ENCODE measurements at regions not wholly inside any gene's neighbourhood (a gene's known extent, or its start where the extent isn't known, plus 50 kb on each side); places are given as distances from the start of the nearest gene placed in this dataset.

DNA sequence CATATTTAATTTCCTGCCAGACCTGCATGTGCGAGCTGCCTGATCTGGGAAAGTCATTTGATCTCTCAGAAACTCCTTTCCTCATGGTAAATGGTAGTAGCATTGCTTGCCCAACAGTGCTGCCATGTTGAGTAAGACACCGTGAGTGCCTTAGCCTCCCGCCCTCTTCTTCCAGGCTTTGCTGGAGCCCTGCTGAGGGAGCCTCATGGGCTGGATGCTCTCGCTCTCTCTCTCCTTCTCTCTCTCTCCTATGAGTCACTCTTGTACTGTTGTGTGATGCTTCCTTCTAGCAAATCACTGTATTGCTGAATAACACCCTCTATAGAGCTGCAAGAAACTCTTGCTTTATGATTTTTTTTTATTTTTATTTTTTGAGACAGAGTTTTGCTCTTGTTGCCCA, 365.5 kb downstream of the UQCRFS1 start:
- H3K18ac ChIP-seq (ENCODE audit: insufficient read length, low read depth, low read length) = peak overlapping the region; percentile 76
- H3K4me1 Mint-ChIP-seq = peaks cover 6% of the 10 kb centered on the region in 2 experiments; a peak in 3 of 4 replicates
- H4K5ac ChIP-seq (ENCODE audit: insufficient read length, low read depth, low read length) = no peak overlapping the region
- H3K79me2 ChIP-seq (ENCODE audit: insufficient read depth, low read length) = no peaks in the 10 kb centered on the region
- H3K9me3 Mint-ChIP-seq = peaks cover 0 to 8% of the 10 kb centered on the region in 2 experiments; a peak in 1 of 5 replicates
- H4K20me1 ChIP-seq (ENCODE audit: control insufficient read depth, insufficient read depth, insufficient read length) = no peaks in the 10 kb centered on the region
- H3T11ph ChIP-seq (ENCODE audit: low read length) = no peak overlapping the region
- no peak overlapping the region for H4K8ac ChIP-seq (replicated peaks; ENCODE audit: insufficient read length, low read depth, low read length)
- H3K79me1 ChIP-seq (ENCODE audit: insufficient read depth, low read depth, low read length, poor library complexity, severe bottlenecking) = no peaks in the 10 kb centered on the region
- H2BK20ac ChIP-seq (ENCODE audit: low read depth, low read length, poor library complexity, severe bottlenecking) = no peak overlapping the region
- H3K27me3 Mint-ChIP-seq (ENCODE audit: low read depth) = peaks cover 3% of the 10 kb centered on the region
- no peak overlapping the region for H3K4ac ChIP-seq (ENCODE audit: low read depth, low read length)
- H2AK5ac ChIP-seq (ENCODE audit: insufficient read length, low read length) = no peak overlapping the region
- H3K27me3 ChIP-seq (ENCODE audit: insufficient read depth, low read length) = no peaks in the 10 kb centered on the region
- H3K23ac ChIP-seq (ENCODE audit: insufficient read length, low read depth, low read length) = no peak overlapping the region
- no peak overlapping the region for H3K56ac ChIP-seq (ENCODE audit: insufficient read length, low read depth, low read length)
- H3K4me3 Mint-ChIP-seq = no peak overlapping the region
- H3K27ac Mint-ChIP-seq = no peak overlapping the region
- H3K4me1 ChIP-seq (ENCODE audit: insufficient read depth, low read length) = no peaks in the 10 kb centered on the region
- no peak overlapping the region for H2BK120ac ChIP-seq (ENCODE audit: low read depth, low read length, poor library complexity, severe bottlenecking)
- no peak overlapping the region for H2BK5ac ChIP-seq (ENCODE audit: insufficient read length, low read length)
- H2BK12ac ChIP-seq (ENCODE audit: insufficient read length, low read depth, low read length) = no peak overlapping the region
- no peak overlapping the region for H2AFZ ChIP-seq (ENCODE audit: low read length)
- no peak overlapping the region for H3K27ac ChIP-seq (ENCODE audit: insufficient read length, low read depth, low read length)
- no CpG with 5 or more reads among the region's 4 CpGs for WGBS (ENCODE audit: extremely low coverage, insufficient read length, low lambda C conversion rate)
- no peak for DNase-seq
- H3K4me2 ChIP-seq (ENCODE audit: insufficient read depth, insufficient read length, low read length) = no peak overlapping the region
- no peak overlapping the region for H3K9ac ChIP-seq (ENCODE audit: extremely low read depth, insufficient read length, low read length)
- no peaks in the 10 kb centered on the region; a peak in 1 of 7 replicates for H3K36me3 Mint-ChIP-seq (ENCODE audit: insufficient read depth in 1 of 3, low read depth in 3 of 3)
- no peak overlapping the region for H3K14ac ChIP-seq (ENCODE audit: insufficient read depth, low read length)
- H2BK15ac ChIP-seq (ENCODE audit: low read depth, low read length) = no peak overlapping the region
- no peaks in the 10 kb centered on the region for H3K23me2 ChIP-seq (ENCODE audit: insufficient read length, low read depth, low read length, poor library complexity, severe bottlenecking)
- H4K91ac ChIP-seq (ENCODE audit: insufficient read length, low read depth, low read length) = no peak overlapping the region
- no peak for TF ChIP-seq CTCF (conservative IDR thresholded peaks at IDR 0.05)
- H3K9me3 ChIP-seq (ENCODE audit: control insufficient read depth, low read depth, low read length) = no peaks in the 10 kb centered on the region
